OCI-LY3 (cell line): ENCODE measurements at regions not wholly inside any gene's neighbourhood (a gene's known extent, or its start where the extent isn't known, plus 50 kb on each side); places are given as distances from the start of the nearest gene placed in this dataset.

Experiments
- H2AFZ ChIP-seq: fragments of 200-600, 300-600 bp; shearing (Covaris generic); 2 replicates; pipeline ENCODE4 v1.6.0; 2014; ENCODE audit warnings: antibody characterized with exemption, low read depth, low read length
- H3K27ac ChIP-seq: fragments of 200-600, 300-600 bp; sonication (generic); 2 replicates; pipeline ENCODE4 v1.5.1; 2014; ENCODE audit warnings: mild to moderate bottlenecking, low read length, moderate library complexity, mixed read lengths
- H3K27me3 ChIP-seq: fragments of 200-600, 300-600 bp; sonication (generic); 2 replicates; pipeline ENCODE4 v1.6.1; 2014; ENCODE audit warnings: low read depth, low read length, mixed read lengths
- H3K36me3 ChIP-seq: fragments of 200-600, 300-600 bp; sonication (generic); replicated peaks from 2 replicates; pipeline ENCODE3; 2014; ENCODE audit warnings: low read depth, low read length, mixed read lengths
- H3K4me1 ChIP-seq: fragments of 300-600, 200-600 bp; sonication (generic); 2 replicates; pipeline ENCODE4 v1.6.1; 2014; ENCODE audit warnings: low read length, mixed read lengths
- H3K4me2 ChIP-seq: fragments of 200-600, 300-600 bp; sonication (generic); 2 replicates; pipeline ENCODE4 v1.6.1; 2014; ENCODE audit warnings: low read length, mixed read lengths
- H3K4me3 ChIP-seq: fragments of 300-600, 200-600 bp; sonication (generic); 2 replicates; pipeline ENCODE4 v1.5.1; 2014; ENCODE audit warnings: antibody characterized with exemption, mild to moderate bottlenecking, low read length, moderate library complexity
- H3K79me2 ChIP-seq: fragments of 300-600, 200-600 bp; shearing (Covaris generic); 2 replicates; pipeline ENCODE4 v1.6.1; 2014; ENCODE audit warnings: mild to moderate bottlenecking, low read length, mixed read lengths
- H3K9ac ChIP-seq: fragments of 300-600, 200-600 bp; shearing (Covaris generic); 2 replicates; pipeline ENCODE4 v1.6.0; 2014; ENCODE audit warnings: mild to moderate bottlenecking, low read length, moderate library complexity
- H3K9me3 ChIP-seq: fragments of 200-600, 300-600 bp; shearing (Covaris generic); 2 replicates; pipeline ENCODE4 v1.6.1; 2014; ENCODE audit warnings: low read length, mixed read lengths; ENCODE audit not compliant: insufficient read depth
- H4K20me1 ChIP-seq: fragments of 200-600, 300-600 bp; sonication (generic); 2 replicates; pipeline ENCODE4 v1.6.1; 2016; ENCODE audit warnings: low read length, mixed read lengths; ENCODE audit not compliant: insufficient read depth
- CTCF ChIP-seq: fragments of 200-600, 300-600 bp; sonication (generic); IDR thresholded peaks from 2 replicates; pipeline ENCODE4 v1.5.1; 2014; ENCODE audit warnings: antibody characterized with exemption, low read length, low read depth
- EZH2phosphoT487 ChIP-seq: fragments of 200-600 bp; shearing (Covaris generic); IDR thresholded peaks from 2 replicates; pipeline ENCODE4 v1.6.1; 2018; ENCODE audit warnings: antibody characterized with exemption, mixed run types, low read depth

GRCh38 chr10:78744491-78745090 lies 324.2 kb upstream of the ZMIZ1 start:
- no peak overlapping the region for H2AFZ ChIP-seq
- H3K79me2 ChIP-seq, result no peaks in the 10 kb centered on the region
- no peak overlapping the region for H3K9ac ChIP-seq
- no peaks in the 10 kb centered on the region for H3K9me3 ChIP-seq
- no peak overlapping the region for H3K27ac ChIP-seq
- H3K36me3 ChIP-seq, result no peaks in the 10 kb centered on the region
- H3K27me3 ChIP-seq, result peaks cover 3% of the 10 kb centered on the region; the same call in 1 of the 2 replicates
- TF ChIP-seq CTCF, result no peak
- TF ChIP-seq EZH2phosphoT487, result no peak
- 0 out of 2 replicates have a peak, but pooled peaks cover 2% of the 10 kb centered on the region for H3K4me1 ChIP-seq
- no peak overlapping the region for H3K4me2 ChIP-seq
- H4K20me1 ChIP-seq, result no peaks in the 10 kb centered on the region
- H3K4me3 ChIP-seq, result no peak overlapping the region

- peaks cover 10% of the 10 kb centered on the region; the same call in 1 of the 2 replicates for H3K27me3 ChIP-seq
- no peak overlapping the region for H3K27ac ChIP-seq
These were observed 323.3 kb upstream of the ZMIZ1 start for GRCh38 chr10:78745441-78745840.

GRCh38 chr10:78746155-78746763 lies 322.5 kb upstream of the ZMIZ1 start:
- Histone ChIP-seq H3K27ac (no peak overlapping the region), H3K9ac (no peak overlapping the region), H4K20me1 (no peaks in the 10 kb centered on the region), H3K27me3 (peaks cover 12% of the 10 kb centered on the region; the same call in 1 of the 2 replicates), H3K4me1 (no peaks in the 10 kb centered on the region), H3K4me2 (no peak overlapping the region), H3K4me3 (no peak overlapping the region), H3K9me3 (no peaks in the 10 kb centered on the region), H3K79me2 (no peaks in the 10 kb centered on the region), H2AFZ (no peak overlapping the region), H3K36me3 (no peaks in the 10 kb centered on the region)
- no peak for TF ChIP-seq EZH2phosphoT487
- no peak for TF ChIP-seq CTCF

More at GRCh38 chr10:78745441-78745840, 323.3 kb upstream of the ZMIZ1 start:
- no peaks in the 10 kb centered on the region for H3K36me3 ChIP-seq
- TF ChIP-seq CTCF, result no peak
- no peak for TF ChIP-seq EZH2phosphoT487
- H3K9ac ChIP-seq, result no peak overlapping the region
- no peaks in the 10 kb centered on the region for H3K4me1 ChIP-seq
- H3K4me3 ChIP-seq, result no peak overlapping the region
- no peaks in the 10 kb centered on the region for H3K9me3 ChIP-seq
- H3K79me2 ChIP-seq, result no peaks in the 10 kb centered on the region
- H3K4me2 ChIP-seq, result no peak overlapping the region
- H2AFZ ChIP-seq, result no peak overlapping the region
- no peaks in the 10 kb centered on the region for H4K20me1 ChIP-seq

GRCh38 chr10:78747401-78748234 lies 321.1 kb upstream of the ZMIZ1 start:
- no peak overlapping the region for H3K27ac ChIP-seq
- no peak overlapping the region for H3K4me2 ChIP-seq
- H3K27me3 ChIP-seq, result peaks cover 12% of the 10 kb centered on the region; the same call in 1 of the 2 replicates
- no peaks in the 10 kb centered on the region for H3K79me2 ChIP-seq
- H4K20me1 ChIP-seq, result no peaks in the 10 kb centered on the region
- H2AFZ ChIP-seq, result no peak overlapping the region
- H3K9ac ChIP-seq, result no peak overlapping the region
- no peaks in the 10 kb centered on the region for H3K36me3 ChIP-seq
- H3K4me1 ChIP-seq, result no peaks in the 10 kb centered on the region
- H3K4me3 ChIP-seq, result no peak overlapping the region
- no peaks in the 10 kb centered on the region for H3K9me3 ChIP-seq
- TF ChIP-seq CTCF (no peak), EZH2phosphoT487 (no peak)
